Dendritic cell treated with granulocyte-macrophage colony-stimulating factor and Interleukin-4, amounts not matched to agents 40 ng/mL and 50 ng/mL, for 4 days (primary cell): ENCODE measurements at regions not wholly inside any gene's neighbourhood (a gene's known extent, or its start where the extent isn't known, plus 50 kb on each side); places are given as distances from the start of the nearest gene placed in this dataset.

Experiments
- H3K27ac Mint-ChIP-seq: one replicate; pipeline ENCODE4 v1.8.0; 2022; ENCODE audit warnings: mild to moderate bottlenecking, mixed read lengths
- H3K27me3 Mint-ChIP-seq: one replicate; pipeline ENCODE4 v1.8.0; 2022; ENCODE audit warnings: mild to moderate bottlenecking, mixed read lengths
- H3K36me3 Mint-ChIP-seq: one replicate; pipeline ENCODE4 v1.8.0; 2022; ENCODE audit warnings: low read depth, mixed read lengths
- H3K4me1 Mint-ChIP-seq: one replicate; pipeline ENCODE4 v1.8.0; 2022; ENCODE audit warnings: low read depth, mixed read lengths
- H3K4me3 Mint-ChIP-seq: one replicate; pipeline ENCODE4 v1.8.0; 2022; ENCODE audit warnings: mild to moderate bottlenecking, moderate library complexity, mixed read lengths
- H3K9me3 Mint-ChIP-seq: one replicate; pipeline ENCODE4 v1.8.0; 2022; ENCODE audit warnings: mixed read lengths
- intact Hi-C: fragments of 100-400 bp; cut with micrococcal nuclease; formaldehyde crosslinking; loops from one replicate; pipeline ENCODE4 v1.15.0; 2022

DNA sequence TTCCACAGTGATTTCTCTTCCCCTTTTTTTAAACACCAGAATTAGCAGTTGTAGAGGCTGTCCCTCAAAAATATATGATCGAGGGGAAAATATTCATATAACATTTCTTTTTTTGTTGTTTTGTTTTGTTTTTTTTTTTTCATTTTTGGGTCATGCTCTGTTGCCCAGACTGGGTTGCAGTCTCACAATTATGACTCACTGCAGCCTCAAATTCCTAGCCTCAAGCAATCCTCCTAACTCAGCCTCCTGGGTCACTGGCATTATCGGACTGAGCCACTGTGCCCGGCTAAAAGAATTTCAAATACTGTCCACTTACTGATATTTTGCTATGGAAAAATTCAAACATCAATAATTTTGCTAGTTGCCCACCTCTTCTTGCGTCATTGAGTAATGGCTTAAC lies 134.0 kb downstream of the HFE start:
- Mint-ChIP-seq H3K4me1 (no peaks in the 10 kb centered on the region), H3K27ac (no peak overlapping the region), H3K27me3 (no peaks in the 10 kb centered on the region), H3K4me3 (no peak overlapping the region), H3K36me3 (no peaks in the 10 kb centered on the region), H3K9me3 (no peaks in the 10 kb centered on the region)
- intact Hi-C loops, result loop anchor here (2.0 kb wide), 1 partner anchor 14 kb away; a partner anchor contains a TSS

- Mint-ChIP-seq H3K4me1 (no peaks in the 10 kb centered on the region), H3K27me3 (no peaks in the 10 kb centered on the region), H3K4me3 (no peak overlapping the region), H3K36me3 (no peaks in the 10 kb centered on the region), H3K9me3 (no peaks in the 10 kb centered on the region), H3K27ac (no peak overlapping the region)
- intact Hi-C loops, result no loop called here
Measured at GRCh38 chr6:26222571-26222970, 135.3 kb downstream of the HFE start.

GRCh38 chr6:26223228-26223627 lies 136.0 kb downstream of the HFE start:
- no peaks in the 10 kb centered on the region for H3K9me3 Mint-ChIP-seq
- H3K4me3 Mint-ChIP-seq, result no peak overlapping the region
- intact Hi-C loops, result no loop called here
- no peaks in the 10 kb centered on the region for H3K4me1 Mint-ChIP-seq
- no peaks in the 10 kb centered on the region for H3K27me3 Mint-ChIP-seq
- no peaks in the 10 kb centered on the region for H3K36me3 Mint-ChIP-seq
- no peak overlapping the region for H3K27ac Mint-ChIP-seq

DNA sequence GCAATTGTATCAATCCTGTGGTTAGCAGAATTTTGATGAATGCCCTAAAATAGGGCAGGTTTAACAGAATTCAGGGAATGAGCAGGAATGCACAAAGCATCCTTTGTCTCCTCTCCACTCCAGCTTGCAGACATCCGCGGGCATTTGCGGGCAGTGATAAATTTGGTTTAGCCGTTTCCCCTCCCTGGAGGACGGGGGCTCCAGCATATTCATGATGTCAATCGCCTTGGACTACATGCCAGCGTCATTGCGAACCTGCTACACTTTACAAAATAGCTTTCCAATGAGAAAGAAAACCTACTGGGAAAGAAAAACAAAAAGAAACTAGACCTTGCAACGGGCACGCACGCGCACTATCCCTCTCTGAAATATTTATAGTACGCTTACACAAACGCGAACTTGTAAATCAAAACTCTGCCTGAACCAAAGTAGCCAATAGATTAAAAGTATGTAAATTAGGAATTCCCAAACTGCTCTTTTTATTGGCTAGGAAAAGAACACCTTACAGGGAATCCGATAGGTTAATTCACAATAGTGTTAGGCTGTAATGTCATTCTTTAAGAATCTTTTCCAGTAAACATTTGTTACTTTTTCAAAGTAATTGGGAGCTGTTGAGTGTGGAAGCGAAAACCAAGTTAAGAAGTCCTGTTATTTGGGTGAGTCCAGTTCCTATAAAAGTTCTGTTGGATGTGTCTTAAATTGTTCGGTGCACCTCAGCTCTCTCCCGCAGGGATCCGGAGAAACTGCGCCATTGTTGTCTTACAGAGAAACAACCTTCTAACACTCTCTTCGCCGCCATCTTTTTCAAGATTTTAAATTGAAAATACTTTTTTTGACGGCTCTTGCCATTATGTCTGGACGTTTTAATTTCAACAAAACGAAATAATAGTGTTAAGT lies 136.7 kb downstream of the HFE start:
- H3K4me3 Mint-ChIP-seq, result no peak overlapping the region
- no peaks in the 10 kb centered on the region for H3K36me3 Mint-ChIP-seq
- no peaks in the 10 kb centered on the region for H3K4me1 Mint-ChIP-seq
- H3K9me3 Mint-ChIP-seq, result no peaks in the 10 kb centered on the region
- intact Hi-C loops, result no loop called here
- H3K27ac Mint-ChIP-seq, result no peak overlapping the region
- H3K27me3 Mint-ChIP-seq, result no peaks in the 10 kb centered on the region

- no peaks in the 10 kb centered on the region for H3K4me1 Mint-ChIP-seq
- H3K4me3 Mint-ChIP-seq, result no peak overlapping the region
- no peaks in the 10 kb centered on the region for H3K27me3 Mint-ChIP-seq
- intact Hi-C loops, result no loop called here
- H3K36me3 Mint-ChIP-seq, result no peaks in the 10 kb centered on the region
- H3K9me3 Mint-ChIP-seq, result no peaks in the 10 kb centered on the region
- H3K27ac Mint-ChIP-seq, result no peak overlapping the region
Measured at GRCh38 chr6:26224547-26224912, 137.3 kb downstream of the HFE start.

DNA sequence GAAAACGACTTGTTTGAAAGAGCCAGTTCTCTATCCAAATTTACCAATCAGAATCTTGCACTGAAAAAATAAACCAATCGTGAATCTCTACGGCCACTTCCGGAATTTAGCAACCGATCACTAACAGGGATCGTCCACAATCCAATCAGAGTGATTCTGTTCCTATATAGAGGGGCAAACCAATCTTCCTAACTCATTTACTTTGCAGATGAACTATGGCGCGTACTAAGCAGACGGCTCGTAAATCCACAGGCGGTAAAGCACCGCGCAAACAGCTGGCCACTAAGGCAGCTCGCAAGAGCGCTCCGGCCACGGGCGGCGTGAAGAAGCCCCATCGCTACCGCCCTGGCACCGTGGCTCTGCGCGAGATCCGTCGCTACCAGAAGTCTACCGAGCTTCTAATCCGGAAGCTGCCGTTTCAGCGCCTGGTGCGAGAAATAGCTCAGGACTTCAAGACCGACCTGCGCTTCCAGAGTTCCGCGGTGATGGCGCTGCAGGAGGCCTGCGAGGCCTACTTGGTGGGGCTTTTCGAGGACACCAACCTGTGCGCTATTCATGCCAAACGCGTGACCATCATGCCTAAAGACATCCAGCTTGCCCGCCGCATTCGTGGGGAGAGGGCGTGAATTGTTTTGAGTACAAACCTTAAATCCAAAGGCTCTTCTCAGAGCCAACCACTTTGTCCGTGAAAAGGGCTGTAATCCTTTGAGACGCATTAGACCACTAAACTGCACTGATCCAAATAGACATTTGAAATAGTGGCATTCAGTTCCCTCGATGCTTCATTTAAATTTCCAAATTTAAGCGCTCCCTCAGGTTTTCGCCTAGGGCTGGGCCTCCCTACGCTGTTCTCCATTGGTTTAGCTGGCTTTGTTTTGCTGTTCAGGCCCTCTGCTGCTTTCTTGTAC lies 138.0 kb downstream of the HFE start:
- Mint-ChIP-seq H3K9me3 (no peaks in the 10 kb centered on the region), H3K4me1 (peaks cover 3% of the 10 kb centered on the region), H3K36me3 (no peaks in the 10 kb centered on the region), H3K4me3 (no peak overlapping the region), H3K27ac (no peak overlapping the region), H3K27me3 (no peaks in the 10 kb centered on the region)
- intact Hi-C loops, result no loop called here

DNA sequence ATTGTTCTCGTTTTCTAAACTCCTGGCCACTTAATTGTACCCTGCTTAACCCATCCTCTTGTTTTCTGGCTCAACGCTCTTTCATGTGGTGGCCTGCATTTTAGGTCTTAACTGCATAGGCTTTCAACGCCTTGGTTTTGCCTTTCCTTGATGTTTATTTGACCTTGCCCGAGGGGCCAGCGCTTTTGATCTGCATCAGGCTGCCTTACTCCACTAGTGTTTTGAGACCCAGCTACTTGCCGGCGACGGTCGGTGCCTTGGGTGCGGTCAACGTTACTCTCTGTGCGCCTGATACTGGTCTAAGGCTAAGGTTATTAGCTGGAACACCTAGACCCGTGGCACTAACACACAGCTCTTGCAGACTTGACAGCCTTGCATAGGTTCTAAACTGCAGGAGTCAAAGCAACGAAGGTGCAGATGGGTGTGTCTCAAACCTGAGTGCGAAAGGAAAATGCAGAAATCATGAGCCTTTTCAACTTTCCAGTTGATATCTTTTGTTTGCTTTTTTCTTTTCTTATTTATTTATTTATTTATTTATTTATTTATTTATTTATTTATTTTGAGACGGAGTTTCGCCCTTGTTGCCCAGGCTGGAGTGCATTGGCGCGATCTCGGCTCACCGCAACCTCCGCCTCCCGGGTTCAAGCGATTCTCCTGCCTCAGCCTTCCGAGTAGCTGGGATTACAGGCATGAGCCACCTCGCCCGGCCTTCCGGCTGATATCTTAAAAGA lies 138.8 kb downstream of the HFE start:
- intact Hi-C loops, result no loop called here
- Mint-ChIP-seq H3K27me3 (no peaks in the 10 kb centered on the region), H3K4me1 (peaks cover 9% of the 10 kb centered on the region), H3K4me3 (no peak overlapping the region), H3K36me3 (no peaks in the 10 kb centered on the region), H3K27ac (no peak overlapping the region), H3K9me3 (no peaks in the 10 kb centered on the region)

- no peak overlapping the region for H3K4me3 Mint-ChIP-seq
- peaks cover 10% of the 10 kb centered on the region for H3K4me1 Mint-ChIP-seq
- no peaks in the 10 kb centered on the region for H3K36me3 Mint-ChIP-seq
- intact Hi-C loops, result no loop called here
- no peak overlapping the region for H3K27ac Mint-ChIP-seq
- no peaks in the 10 kb centered on the region for H3K9me3 Mint-ChIP-seq
- no peaks in the 10 kb centered on the region for H3K27me3 Mint-ChIP-seq
Measured at GRCh38 chr6:26226579-26226967, 138.4 kb upstream of the BTN3A2 start.

DNA sequence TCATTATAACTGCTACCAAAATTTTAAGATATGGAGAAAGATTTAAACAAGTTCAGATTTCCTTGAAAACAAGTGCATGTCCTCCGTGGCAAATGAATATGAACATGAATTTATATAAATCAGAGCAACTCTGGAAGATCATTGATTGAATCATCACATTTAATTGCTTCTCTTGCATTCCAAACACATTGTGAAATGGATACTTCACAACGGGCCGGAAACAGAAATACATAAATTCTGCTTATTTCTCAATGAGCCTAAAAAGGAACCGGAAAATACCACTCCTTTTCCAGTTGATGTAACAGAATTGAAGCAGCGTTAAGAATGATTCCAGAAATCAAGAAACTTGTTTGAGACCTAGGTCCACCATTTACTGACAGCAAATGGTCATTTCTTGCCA lies 134.6 kb upstream of the BTN3A2 start:
- Mint-ChIP-seq H3K27me3 (no peaks in the 10 kb centered on the region), H3K36me3 (no peaks in the 10 kb centered on the region), H3K4me3 (no peak overlapping the region), H3K27ac (peak overlapping the region; percentile 53), H3K9me3 (no peaks in the 10 kb centered on the region), H3K4me1 (peaks cover 29% of the 10 kb centered on the region)
- intact Hi-C loops, result no loop called here

- Mint-ChIP-seq H3K4me3 (no peak overlapping the region), H3K36me3 (no peaks in the 10 kb centered on the region), H3K9me3 (no peaks in the 10 kb centered on the region), H3K4me1 (peaks cover 33% of the 10 kb centered on the region), H3K27me3 (no peaks in the 10 kb centered on the region), H3K27ac (peak overlapping the region; percentile 46)
- intact Hi-C loops, result no loop called here
Measured at GRCh38 chr6:26231006-26231587, 133.9 kb upstream of the BTN3A2 start.

- Mint-ChIP-seq H3K4me3 (no peak overlapping the region), H3K27ac (peak overlapping the region; percentile 87), H3K36me3 (no peaks in the 10 kb centered on the region), H3K9me3 (no peaks in the 10 kb centered on the region), H3K27me3 (no peaks in the 10 kb centered on the region), H3K4me1 (peaks cover 33% of the 10 kb centered on the region)
- intact Hi-C loops, result no loop called here
Measured at GRCh38 chr6:26232306-26232939, 132.6 kb upstream of the BTN3A2 start.

- Mint-ChIP-seq H3K27ac (peak overlapping the region; percentile 87), H3K36me3 (no peaks in the 10 kb centered on the region), H3K27me3 (no peaks in the 10 kb centered on the region), H3K4me3 (peak overlapping the region; percentile 83), H3K4me1 (peaks cover 33% of the 10 kb centered on the region), H3K9me3 (no peaks in the 10 kb centered on the region)
- intact Hi-C loops, result no loop called here
Measured at GRCh38 chr6:26232940-26233648, 131.9 kb upstream of the BTN3A2 start.
